T-helper 1 cell treated with Interleukin-12 subunit alpha and Interleukin-12 subunit beta and Interleukin-4 antibody, amounts not matched to agents 30 ng/mL and 1 ng/mL, for 36 hours (primary cell): ENCODE measurements at regions not wholly inside any gene's neighbourhood (a gene's known extent, or its start where the extent isn't known, plus 50 kb on each side); places are given as distances from the start of the nearest gene placed in this dataset.
"Not testable (repeated sequence)": the region's sequence is repeated elsewhere in the genome, so short reads cannot be mapped to it uniquely, and the experiment has no call there.

Source experiments
- intact Hi-C: fragments of 100-400 bp; cut with micrococcal nuclease; formaldehyde crosslinking; loops from one replicate; pipeline ENCODE4 v1.15.1; 2024

DNA sequence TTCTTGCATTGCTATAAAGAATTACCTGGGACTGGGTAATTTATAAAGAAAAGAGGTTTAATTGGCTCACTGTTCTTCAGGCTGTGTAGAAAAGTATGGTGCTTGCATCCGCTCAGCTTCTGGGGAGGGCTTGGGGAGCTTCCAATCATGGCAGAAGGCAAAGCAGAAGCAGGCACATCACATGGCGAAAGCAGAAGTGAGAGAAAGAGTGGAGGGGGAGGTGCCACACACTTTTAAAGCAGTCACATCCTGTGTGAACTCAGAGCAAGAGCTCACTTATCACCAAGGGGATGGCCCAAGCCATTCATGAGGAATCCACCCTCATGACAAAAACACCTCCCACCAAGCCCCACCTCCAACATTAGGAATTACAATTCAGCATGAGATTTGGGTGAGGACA is 303.5 kb downstream of the OTUD1 start:
- intact Hi-C loops, result no loop called here

DNA sequence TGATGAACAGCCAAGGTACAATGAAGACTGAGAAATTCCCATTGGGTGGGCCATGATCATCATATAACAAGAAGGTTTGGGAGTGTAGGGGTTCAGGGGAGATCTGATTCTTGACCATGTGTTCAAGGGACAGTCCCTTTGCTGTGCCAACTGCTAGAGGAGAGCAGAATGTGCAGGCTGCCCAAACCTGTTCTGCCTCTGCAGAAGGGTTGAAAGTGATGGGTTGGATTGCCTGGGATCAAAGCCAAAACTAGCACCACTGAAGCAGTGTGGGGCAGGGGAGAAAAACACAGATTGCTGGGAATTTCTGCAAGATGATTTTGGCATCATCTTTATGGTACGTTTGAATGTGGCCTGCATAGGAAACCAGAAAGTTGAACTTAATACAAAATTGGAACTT is 303.9 kb downstream of the OTUD1 start:
- intact Hi-C loops, result no loop called here

DNA sequence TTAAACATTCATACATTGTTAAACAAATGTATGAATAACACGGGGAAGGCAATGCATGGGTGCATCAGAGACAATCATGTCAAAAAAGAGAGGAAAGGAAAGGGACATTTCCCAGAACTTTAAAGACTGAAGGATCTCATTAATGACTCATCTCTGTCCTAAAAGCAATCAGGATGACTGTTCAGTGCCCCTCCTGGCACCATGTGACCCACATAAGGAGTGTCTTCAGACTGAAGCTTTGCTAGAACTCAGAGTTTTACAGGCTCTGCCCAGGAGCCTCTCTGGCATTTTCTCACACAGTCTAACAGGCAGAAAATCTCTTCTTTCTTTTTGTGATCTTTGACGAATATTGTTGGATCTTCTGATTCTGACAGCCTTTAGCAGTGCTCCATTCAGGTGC is 315.3 kb downstream of the OTUD1 start:
- intact Hi-C loops, result no loop called here

DNA sequence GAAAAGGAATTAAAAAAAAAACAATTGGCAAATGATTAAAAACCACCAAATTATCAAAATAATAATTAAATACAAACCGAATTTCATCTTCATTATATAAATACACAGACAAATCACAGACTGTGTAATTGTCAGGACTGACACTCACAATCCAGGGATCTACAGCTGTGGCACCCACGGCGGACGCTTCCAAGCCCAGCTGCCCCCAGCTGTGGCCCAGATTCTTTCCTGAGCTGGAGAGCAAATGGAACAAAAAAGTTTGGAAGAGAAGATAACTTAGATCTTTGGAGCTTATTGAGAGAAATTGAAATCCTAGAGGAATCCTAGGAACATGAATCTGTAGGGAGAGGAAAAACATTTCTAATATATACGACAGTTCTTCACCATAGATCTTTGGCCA is 316.1 kb downstream of the OTUD1 start:
- intact Hi-C loops, result no loop called here

DNA sequence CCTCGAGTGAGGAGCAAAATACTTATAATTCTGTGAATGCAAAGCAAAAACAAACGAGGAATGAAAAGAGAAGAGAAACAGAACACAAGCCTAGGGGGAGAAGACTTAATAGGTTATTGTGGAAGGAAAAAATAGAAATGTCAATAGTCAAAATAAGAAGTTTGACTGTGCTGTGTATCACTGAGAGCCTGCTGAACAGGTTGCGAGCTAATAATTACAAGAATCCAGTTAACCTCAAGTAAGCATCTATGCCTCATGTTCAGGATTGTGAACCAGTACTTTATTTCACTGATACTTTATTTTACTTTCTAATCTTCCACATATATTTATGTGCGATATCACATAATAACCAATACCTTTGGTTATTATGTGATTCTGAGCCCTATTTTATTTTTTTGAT is 316.7 kb downstream of the OTUD1 start:
- intact Hi-C loops, result no loop called here

DNA sequence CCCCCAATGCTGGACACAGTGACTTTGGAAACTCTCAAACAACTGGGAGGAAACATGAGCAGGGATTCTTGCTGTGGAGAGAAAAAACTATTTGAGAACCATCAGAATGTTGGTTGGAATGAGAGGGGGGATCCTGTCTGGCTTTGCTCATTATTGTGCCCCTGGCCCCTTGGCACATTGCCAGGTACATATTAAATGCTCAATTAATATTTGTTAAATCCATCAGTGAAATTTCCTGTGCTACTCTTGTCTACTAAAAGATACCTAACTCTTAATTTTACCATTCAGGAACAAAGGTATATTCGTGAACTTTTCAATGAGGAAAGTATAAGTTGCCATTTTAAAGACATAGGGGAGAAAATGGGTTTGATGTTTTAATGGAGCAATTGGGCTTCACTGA is 329.4 kb downstream of the OTUD1 start:
- intact Hi-C loops, result no loop called here

DNA sequence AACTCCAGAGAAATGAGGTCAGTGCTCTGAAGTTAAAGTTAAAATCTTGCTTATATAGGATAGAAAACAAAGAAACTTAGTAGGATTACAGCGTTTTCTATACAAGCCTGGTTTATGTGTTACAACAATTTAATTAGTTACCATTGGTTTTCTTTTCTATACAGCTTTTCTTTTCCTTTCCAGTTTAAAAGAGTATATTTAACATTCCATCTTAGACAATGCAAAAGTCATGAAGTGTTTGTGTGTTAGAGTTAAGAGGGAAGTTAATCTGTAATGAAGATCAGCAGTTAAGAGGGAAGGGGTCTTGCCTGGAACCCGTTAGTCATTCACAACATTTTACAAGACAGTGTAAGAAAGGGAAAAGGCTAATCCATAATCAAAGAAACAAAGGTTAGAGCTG is 338.3 kb downstream of the OTUD1 start:
- intact Hi-C loops, result no loop called here

DNA sequence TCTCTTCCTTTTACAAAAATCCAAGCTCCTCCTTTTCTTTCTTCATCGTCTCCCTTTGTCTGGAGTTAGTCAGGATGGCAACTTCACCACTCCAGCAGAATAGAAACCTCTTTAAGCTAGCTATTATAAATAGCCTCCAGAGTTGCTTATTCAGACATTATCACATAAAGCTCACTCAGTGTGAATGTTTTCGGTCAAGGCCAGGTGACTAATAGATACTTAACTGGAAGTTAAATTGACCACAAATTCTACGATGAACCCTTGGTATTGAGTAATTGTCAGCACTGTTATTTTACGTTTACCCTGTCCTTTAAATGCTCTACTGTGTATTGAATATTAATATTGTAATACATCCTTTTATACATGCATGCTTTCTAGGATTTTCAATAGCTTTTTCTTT is 340.4 kb downstream of the OTUD1 start:
- intact Hi-C loops, result no loop called here

DNA sequence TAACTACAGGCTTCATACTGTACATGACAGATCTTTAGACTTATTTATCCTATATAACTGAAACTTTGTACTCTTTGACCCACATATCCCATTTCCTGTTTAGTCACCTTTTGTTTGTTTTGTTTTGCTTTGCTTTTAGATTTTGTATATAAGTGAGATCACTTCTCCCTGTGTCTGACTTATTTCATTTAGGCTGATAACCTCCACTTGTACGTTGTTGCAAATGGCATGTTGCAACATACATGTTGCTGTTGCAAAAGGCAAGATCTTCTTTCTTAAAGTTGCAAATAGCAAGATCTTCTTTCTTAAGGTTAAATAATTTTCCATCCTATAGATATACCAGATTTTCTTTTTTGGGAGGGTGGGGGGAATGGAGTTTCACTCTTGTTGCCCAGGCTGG is 341.5 kb downstream of the OTUD1 start:
- intact Hi-C loops, result no loop called here

DNA sequence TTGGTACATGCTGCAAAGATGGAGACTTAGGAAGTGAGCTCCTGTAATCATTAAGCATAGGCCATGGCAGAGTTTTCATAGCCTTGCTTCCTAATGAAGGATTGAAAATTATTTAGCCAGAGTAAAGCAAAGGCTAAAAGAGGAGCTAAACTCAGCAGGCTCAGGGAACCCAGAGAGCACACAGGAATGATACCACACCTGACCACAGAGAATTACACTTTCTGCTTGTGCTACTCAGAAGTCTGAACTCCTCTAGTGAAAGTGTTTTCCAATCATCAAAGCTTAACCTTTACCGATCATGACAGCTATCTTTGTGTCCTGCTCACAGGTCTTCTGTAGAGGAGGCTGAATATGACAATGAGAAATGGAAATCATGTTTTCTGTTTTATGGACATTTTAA is 347.7 kb downstream of the OTUD1 start:
- intact Hi-C loops, result no loop called here

DNA sequence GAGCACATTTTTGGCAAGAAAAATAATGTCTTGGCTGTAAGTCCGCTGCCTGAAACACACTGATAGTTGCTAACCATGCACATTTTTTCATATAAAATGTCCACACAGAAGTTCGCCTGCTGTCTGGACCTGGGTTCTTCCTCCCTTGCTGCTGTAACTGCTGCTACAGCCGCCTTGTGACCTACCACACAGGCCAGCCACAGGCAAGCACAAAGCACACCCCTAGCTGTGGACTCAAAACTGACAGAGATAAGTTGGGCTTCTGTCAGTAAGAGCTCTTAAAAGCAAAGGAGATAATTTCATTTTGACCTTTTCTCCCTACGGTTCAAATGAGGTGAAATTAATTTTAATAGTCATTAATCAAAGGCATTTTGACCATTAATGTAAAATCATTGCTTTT is 354.7 kb downstream of the OTUD1 start:
- intact Hi-C loops, result no loop called here

DNA sequence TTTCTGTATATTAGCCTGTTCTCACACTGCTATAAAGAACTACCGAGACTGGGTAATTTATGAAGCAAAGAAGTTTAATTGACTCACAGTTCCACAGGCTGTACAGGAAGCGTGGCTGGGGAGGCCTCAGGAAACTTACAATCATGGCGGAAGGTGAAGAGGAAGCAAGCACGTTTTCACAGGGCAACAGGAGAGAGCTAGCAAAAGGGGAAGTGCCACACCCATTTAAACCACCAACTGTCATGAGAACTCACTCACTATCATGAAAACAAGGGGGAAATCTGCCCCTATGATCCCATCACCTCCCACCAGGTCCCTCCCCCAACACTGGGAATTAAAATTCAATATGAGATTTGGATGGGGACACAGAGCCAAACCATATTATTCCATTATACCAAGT is 358.6 kb downstream of the OTUD1 start:
- intact Hi-C loops, result not testable (repeated sequence)

DNA sequence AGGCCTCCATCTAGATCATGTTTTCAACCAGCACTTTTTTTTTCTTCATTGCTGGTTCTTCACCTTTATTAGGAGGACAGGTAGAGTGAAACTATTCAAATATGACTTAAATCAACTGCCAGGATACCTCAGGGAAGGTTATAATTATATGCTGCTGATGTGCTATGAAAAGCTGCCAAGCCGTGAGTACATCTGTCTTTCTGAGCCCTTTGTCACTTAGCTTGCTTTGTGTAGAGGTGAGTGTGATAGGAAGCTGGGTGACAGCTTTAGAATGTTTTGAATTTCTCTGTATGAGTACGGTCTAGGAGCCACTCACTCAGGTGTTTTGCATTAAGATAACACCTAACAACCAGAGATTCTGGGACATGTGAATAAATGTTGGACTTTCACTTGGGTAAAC is 365.2 kb downstream of the OTUD1 start:
- intact Hi-C loops, result no loop called here

DNA sequence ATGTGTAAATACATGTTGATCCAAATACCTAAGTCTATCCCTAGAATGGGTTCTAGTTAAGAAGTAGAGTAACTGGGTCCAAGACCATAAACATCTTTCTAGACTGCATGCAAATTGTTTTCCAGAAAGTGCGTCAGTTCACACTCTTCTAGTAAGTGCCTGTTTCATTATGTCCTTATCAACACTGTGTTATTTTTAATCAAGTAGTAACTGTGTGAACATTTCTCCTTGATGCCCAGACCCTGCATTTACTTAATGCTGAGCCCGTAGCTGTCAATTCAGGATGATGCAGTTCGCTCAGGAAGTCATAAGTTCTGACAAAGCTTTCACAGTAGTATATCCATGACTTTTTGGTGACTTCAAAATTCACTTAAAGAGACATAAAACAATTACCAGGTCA is 374.8 kb downstream of the OTUD1 start:
- intact Hi-C loops, result no loop called here

DNA sequence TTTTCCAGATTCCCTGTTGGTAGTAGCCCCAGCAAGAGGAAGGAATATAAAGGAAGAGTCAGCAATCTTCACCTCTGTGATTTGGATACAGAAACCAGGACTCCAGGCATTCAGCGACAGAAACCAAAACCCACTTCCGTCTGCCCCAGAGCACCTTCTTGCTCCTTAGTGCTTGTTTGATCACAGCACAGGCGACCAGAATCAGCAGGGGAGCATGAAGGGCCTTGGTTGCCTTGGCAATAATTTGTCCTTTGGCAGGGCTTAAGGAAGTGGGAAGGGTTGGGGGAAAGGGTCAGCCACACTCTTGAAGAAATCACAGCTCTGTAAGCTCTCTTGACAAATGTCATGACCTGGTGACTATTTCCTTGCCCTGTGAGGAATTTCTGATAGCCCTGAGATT is 379.6 kb downstream of the OTUD1 start:
- intact Hi-C loops, result no loop called here

DNA sequence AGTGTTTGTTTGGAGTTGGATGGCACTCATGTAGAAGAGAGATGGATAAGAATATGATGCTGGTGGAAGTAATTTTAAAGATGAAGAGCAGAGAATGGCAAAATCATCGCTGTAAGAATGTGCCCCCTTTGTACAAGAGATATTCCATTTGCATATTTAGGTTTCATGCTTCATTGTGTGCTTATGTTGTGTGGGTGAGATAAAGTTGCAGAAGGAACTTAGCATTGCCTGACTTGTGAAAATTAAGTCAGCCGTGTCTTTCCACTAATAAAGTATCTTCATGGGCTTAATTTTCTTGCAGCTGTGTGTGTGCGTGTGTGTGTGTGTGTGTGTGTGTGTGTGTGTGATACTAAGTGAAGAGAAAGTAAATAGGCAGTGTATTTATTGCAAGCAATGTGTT is 381.9 kb downstream of the OTUD1 start:
- intact Hi-C loops, result no loop called here

DNA sequence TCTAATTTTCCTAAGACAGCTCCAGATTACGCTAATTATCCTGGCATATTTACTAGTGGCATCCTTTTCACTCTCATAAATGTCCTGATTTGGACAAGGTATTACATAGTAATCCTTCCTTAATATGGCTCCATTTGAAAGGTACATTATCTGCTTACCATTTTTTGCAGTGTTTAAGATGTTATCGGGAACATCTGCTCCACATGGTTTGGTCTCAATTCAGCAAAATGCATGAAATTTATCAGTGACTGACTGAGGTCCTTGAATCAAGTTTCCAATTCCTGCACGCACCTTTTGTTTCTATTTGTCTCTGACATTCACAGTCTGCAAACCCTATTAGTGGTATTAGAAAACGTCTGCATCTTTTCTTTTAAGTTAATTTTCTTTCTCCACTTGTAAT is 384.1 kb upstream of the KIAA1217 start:
- intact Hi-C loops, result no loop called here

DNA sequence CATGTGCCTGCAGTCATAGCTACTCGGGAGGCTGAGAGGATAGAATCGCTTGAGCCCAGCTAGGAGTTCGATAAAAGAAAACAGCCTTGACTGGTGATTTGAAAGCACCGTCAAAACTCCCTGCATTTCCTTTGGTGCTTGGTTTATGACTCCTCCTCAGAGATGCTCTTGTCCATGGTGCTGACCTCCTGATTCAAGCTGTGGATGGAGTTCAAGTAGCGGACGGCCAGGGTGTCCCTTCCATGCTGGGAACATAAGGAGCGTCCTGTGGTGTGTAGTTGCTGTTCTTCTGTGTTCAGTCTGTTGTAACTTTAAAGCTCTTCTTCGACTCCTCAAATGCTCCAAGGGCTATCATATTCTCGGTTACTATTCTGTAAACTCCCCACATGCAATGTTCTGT is 382.5 kb upstream of the KIAA1217 start:
- intact Hi-C loops, result no loop called here

DNA sequence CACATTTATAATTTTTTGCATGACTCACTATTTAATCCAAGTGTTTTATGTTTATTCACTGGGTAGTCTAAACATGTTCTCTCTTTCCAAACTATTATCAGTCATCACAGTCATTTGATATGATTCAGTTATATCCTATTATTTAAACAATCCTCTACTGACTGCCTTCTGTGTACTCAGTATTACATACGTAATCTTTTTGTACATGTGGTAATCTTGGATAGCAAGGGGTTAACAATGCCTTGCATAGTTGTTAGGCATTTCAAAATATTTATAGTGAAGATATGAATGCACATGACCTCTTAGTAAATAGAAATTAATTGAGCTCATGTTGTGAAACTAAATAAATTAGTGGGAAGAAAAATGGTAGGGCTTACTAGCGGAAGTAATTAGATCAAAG is 379.4 kb upstream of the KIAA1217 start:
- intact Hi-C loops, result no loop called here

DNA sequence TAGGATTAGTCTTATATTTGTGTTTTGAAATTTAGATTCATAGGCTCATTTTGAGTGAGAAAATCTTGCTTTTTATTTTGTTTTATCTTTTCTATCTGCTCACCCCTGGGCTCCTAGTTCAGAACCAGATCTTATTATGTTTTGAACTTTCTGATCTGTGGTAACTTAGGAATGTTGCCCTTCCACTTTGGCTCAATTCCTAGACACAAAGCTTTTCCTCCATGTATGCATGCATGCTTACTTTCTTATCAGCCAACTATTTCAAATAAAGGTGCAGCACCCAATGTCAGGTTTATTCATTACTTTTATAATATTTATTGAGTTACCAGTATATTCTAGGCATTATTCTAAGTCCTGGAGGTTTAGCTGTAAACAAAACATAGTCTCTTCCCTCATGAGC is 374.8 kb upstream of the KIAA1217 start:
- intact Hi-C loops, result no loop called here

DNA sequence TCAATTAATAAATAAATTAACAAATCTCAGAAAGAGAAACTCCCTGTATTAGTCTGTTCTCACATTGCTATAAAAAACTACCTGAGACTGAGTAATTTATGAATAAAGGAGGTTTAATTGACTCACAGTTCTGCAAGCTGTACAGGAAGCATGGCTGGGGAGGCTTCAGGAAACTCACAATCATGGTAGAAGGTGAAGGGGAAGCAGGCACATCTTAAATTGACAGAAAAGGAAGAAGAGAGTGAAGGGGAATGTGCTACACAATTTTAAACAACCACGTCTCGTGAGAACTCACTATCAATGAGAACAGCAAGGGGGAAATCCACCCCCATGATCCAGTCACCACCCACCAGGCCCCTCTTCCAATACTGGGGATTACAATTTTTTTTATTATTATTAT is 358.3 kb upstream of the KIAA1217 start:
- intact Hi-C loops, result no loop called here

DNA sequence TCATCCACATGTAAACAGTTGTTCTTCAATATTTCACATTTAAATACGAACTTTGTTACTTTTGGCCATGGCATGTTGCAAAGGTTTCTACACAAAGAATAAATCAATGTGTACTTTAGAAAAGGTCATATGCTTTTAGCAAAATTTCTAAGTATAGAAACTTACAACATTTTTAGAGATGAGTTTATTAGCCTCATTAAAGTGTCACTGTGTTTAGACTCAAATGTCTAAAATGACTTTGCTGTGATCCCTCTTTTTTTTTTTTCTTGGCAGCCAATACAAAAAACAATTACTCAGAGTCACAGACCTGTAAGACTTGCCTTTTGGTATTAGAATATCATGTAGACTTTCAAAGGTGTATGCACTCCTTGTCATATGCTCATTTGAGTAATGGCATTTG is 349.3 kb upstream of the KIAA1217 start:
- intact Hi-C loops, result no loop called here

DNA sequence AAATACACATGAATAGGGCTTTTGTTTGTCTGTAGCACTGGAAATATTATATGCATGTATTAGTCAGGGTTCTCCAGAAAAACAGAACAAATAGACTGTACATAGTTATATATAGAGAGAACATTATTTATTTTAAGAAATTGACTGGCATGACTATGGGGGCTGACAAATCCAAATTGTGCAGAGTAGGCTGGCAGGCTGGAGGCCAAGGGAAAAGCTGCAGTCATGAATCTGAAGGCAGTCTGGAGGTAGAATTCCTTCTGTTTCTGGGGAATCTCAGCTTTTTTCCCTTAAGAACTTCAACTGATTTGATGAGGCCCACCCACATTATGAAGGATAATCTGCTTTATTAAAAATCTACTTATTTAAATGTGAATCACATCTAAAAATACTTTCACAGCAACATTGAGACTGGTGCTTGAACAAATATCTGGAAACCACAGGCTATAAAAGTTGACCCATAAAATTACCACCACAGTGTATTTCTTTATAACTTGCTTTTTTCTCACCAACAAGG is 344.2 kb upstream of the KIAA1217 start:
- intact Hi-C loops, result no loop called here

DNA sequence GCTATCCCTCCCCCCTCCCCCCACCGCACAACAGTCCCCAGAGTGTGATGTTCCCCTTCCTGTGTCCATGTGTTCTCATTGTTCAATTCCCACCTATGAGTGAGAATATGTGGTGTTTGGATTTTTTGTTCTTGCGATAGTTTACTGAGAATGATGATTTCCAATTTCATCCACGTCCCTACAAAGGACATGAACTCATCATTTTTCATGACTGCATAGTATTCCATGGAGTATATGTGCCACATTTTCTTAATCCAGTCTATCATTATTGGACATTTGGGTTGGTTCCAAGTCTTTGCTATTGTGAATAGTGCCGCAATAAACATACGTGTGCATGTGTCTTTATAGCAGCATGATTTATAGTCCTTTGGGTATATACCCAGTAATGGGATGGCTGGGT is 342.0 kb upstream of the KIAA1217 start:
- intact Hi-C loops, result not testable (repeated sequence)
